ENCODE measurements at regions not wholly inside any gene's neighbourhood (a gene's known extent, or its start where the extent isn't known, plus 50 kb on each side); places are given as distances from the start of the nearest gene placed in this dataset.
"Not testable (repeated sequence)": the region's sequence is repeated elsewhere in the genome, so short reads cannot be mapped to it uniquely, and the experiment has no call there.

- no peak for DNase-seq
Measured at GRCh38 chr10:109633846-109634245, 289.5 kb downstream of the XPNPEP1 start.

GRCh38 chr10:109633017-109633416, 290.3 kb downstream of the XPNPEP1 start:
- not testable (repeated sequence) for DNase-seq

GRCh38 chr10:109624939-109625338, 298.4 kb downstream of the XPNPEP1 start:
- DNase-seq, result no peak

- no peak for DNase-seq
Measured at GRCh38 chr10:109622566-109622965, 300.7 kb downstream of the XPNPEP1 start.

GRCh38 chr10:109620396-109620795, 302.9 kb downstream of the XPNPEP1 start:
- no peak for DNase-seq

GRCh38 chr10:109619914-109620313, 303.4 kb downstream of the XPNPEP1 start:
- no peak for DNase-seq

GRCh38 chr10:109618748-109619147, 304.6 kb downstream of the XPNPEP1 start:
- DNase-seq, result no peak

GRCh38 chr10:109618301-109618700, 305.0 kb downstream of the XPNPEP1 start:
- no peak for DNase-seq

- DNase-seq, result no peak
Measured at GRCh38 chr10:109616359-109616980, 306.8 kb downstream of the XPNPEP1 start.

GRCh38 chr10:109595356-109595755, 328.0 kb downstream of the XPNPEP1 start:
- DNase-seq, result not testable (repeated sequence)

- DNase-seq, result peak; percentile 68
Measured at GRCh38 chr10:109593682-109594081, 329.6 kb downstream of the XPNPEP1 start.

GRCh38 chr10:109592391-109592790, 330.9 kb downstream of the XPNPEP1 start:
- no peak for DNase-seq

- peak; percentile 71 for DNase-seq
Measured at GRCh38 chr10:109591601-109592000, 331.7 kb downstream of the XPNPEP1 start.

- DNase-seq, result peak; percentile 66
Measured at GRCh38 chr10:109588259-109588658, 335.1 kb downstream of the XPNPEP1 start.

- DNase-seq, result no peak
Measured at GRCh38 chr10:109587366-109587765, 335.9 kb downstream of the XPNPEP1 start.

- no peak for DNase-seq
Measured at GRCh38 chr10:109556399-109556798, 366.9 kb downstream of the XPNPEP1 start.

GRCh38 chr10:109542050-109542603, 381.2 kb downstream of the XPNPEP1 start:
- DNase-seq, result peak; percentile 58

GRCh38 chr10:109534193-109534592, 389.1 kb downstream of the XPNPEP1 start:
- no peak for DNase-seq

GRCh38 chr10:109529258-109529657, 394.1 kb downstream of the XPNPEP1 start:
- no peak for DNase-seq

- no peak for DNase-seq
Measured at GRCh38 chr10:109517748-109518147, 405.6 kb downstream of the XPNPEP1 start.

- no peak for DNase-seq
Measured at GRCh38 chr10:109504401-109504800, 418.9 kb downstream of the XPNPEP1 start.

GRCh38 chr10:109487691-109488090, 435.6 kb downstream of the XPNPEP1 start:
- no peak for DNase-seq

- DNase-seq, result no peak
Measured at GRCh38 chr10:109480836-109481235, 442.5 kb downstream of the XPNPEP1 start.

GRCh38 chr10:109475711-109476421, 447.4 kb downstream of the XPNPEP1 start:
- no peak for DNase-seq

Measured in islet precursor cell (in vitro differentiated cells).